ENCODE measurements at regions not wholly inside any gene's neighbourhood (a gene's known extent, or its start where the extent isn't known, plus 50 kb on each side); places are given as distances from the start of the nearest gene placed in this dataset.

DNA sequence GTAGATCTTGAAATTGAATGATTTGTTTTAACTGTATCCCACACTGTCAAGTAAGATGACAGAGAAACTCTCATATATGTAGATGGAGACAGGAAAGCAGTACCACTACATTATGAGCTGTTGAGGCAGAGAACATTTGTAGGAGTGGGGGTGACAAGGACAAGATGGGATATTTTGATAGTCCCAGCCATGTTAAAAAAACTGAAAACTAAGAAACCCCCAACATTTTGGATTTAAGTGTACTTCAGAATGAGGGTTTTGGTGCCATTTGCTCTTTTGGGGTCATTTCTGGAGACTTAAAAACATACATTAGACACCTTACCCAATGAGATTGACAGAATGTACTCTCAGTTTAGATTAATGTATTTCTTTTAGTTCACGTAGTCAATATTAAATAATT is 149.9 kb upstream of the SLC4A4 start:
- Histone ChIP-seq H3K9me3 (replicated peaks; ENCODE audit: control insufficient read depth, insufficient read depth, low read length) (no peaks in the 10 kb centered on the region), H3K4me1 (ENCODE audit: control insufficient read depth, insufficient read depth, low read length) (no peaks in the 10 kb centered on the region), H3K79me2 (ENCODE audit: control insufficient read depth, insufficient read depth, low read length) (no peaks in the 10 kb centered on the region), H4K20me1 (ENCODE audit: control insufficient read depth, insufficient read depth) (no peaks in the 10 kb centered on the region), H3K4me2 (ENCODE audit: control insufficient read depth, insufficient read depth) (no peak overlapping the region), H2AFZ (ENCODE audit: control insufficient read depth, low read depth, low read length) (no peak overlapping the region), H3K9ac (ENCODE audit: control insufficient read depth, insufficient read depth, low read length) (no peak overlapping the region), H3K27me3 (replicated peaks in 1 of 2; ENCODE audit: control insufficient read depth in 2 of 2, insufficient read depth in 2 of 2, low read length in 1 of 2) (peaks cover 5 to 24% of the 10 kb centered on the region in 2 experiments), H3K27ac (ENCODE audit: control insufficient read depth, insufficient read depth) (no peak overlapping the region), H3K4me3 (no peak overlapping the region), H3K36me3 (ENCODE audit: control insufficient read depth in 2 of 2, insufficient read depth in 2 of 2, low read length in 1 of 2) (no peaks in the 10 kb centered on the region)
- 4% methylated on average over 1 of the region's 1 CpG for WGBS (ENCODE audit: insufficient coverage, insufficient replicate concordance, low lambda C conversion rate, missing lambda C conversion rate)
- SMC1A ChIA-PET (ENCODE audit: uncharacterized antibody, unreplicated experiment) = no interaction called here
- CTCF ChIA-PET = no interaction called here
- DNase-seq (ENCODE audit: low read depth, low spot score) = no peak
- no TSS peak for BruUV-seq (replicated peaks)
- TF ChIP-seq, protein P1, sequence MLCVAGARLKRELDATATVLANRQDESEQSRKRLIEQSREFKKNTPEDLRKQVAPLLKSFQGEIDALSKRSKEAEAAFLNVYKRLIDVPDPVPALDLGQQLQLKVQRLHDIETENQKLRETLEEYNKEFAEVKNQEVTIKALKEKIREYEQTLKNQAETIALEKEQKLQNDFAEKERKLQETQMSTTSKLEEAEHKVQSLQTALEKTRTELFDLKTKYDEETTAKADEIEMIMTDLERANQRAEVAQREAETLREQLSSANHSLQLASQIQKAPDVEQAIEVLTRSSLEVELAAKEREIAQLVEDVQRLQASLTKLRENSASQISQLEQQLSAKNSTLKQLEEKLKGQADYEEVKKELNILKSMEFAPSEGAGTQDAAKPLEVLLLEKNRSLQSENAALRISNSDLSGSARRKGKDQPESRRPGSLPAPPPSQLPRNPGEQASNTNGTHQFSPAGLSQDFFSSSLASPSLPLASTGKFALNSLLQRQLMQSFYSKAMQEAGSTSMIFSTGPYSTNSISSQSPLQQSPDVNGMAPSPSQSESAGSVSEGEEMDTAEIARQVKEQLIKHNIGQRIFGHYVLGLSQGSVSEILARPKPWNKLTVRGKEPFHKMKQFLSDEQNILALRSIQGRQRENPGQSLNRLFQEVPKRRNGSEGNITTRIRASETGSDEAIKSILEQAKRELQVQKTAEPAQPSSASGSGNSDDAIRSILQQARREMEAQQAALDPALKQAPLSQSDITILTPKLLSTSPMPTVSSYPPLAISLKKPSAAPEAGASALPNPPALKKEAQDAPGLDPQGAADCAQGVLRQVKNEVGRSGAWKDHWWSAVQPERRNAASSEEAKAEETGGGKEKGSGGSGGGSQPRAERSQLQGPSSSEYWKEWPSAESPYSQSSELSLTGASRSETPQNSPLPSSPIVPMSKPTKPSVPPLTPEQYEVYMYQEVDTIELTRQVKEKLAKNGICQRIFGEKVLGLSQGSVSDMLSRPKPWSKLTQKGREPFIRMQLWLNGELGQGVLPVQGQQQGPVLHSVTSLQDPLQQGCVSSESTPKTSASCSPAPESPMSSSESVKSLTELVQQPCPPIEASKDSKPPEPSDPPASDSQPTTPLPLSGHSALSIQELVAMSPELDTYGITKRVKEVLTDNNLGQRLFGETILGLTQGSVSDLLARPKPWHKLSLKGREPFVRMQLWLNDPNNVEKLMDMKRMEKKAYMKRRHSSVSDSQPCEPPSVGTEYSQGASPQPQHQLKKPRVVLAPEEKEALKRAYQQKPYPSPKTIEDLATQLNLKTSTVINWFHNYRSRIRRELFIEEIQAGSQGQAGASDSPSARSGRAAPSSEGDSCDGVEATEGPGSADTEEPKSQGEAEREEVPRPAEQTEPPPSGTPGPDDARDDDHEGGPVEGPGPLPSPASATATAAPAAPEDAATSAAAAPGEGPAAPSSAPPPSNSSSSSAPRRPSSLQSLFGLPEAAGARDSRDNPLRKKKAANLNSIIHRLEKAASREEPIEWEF (IDR thresholded peaks at IDR 0.05; ENCODE audit: insufficient replicate concordance, low read depth, low read length) = no peak
- TF ChIP-seq FOXM1 (IDR thresholded peaks at IDR 0.05; ENCODE audit: low read depth, low read length) (no peak), JUNB (IDR thresholded peaks at IDR 0.05) (no peak)
- in situ Hi-C loops (cut with MboI) (no loop called here), intact Hi-C loops (cut with micrococcal nuclease; ENCODE audit: unreplicated experiment) (loop anchor here (10.0 kb wide), 2 partner anchors 534 to 584 kb away; no protein-coding TSS in a partner anchor)
- no peak for FAIRE-seq
- RAD21 ChIA-PET (ENCODE audit: unreplicated experiment) = no interaction called here
- POLR2A ChIA-PET = no interaction called here
- no peak for ATAC-seq
